MM.1S (cell line): ENCODE measurements at regions not wholly inside any gene's neighbourhood (a gene's known extent, or its start where the extent isn't known, plus 50 kb on each side); places are given as distances from the start of the nearest gene placed in this dataset.

Source experiments
- CTCF ChIP-seq: fragments of 300-600 bp; sonication (generic); IDR thresholded peaks from 2 replicates; pipeline ENCODE4 v1.5.1; 2016; ENCODE audit warnings: antibody characterized with exemption, low read length, mixed read lengths
- EZH2 ChIP-seq: fragments of 300-600 bp; sonication (generic); optimal IDR thresholded peaks from 2 replicates; pipeline ENCODE3; 2017; ENCODE audit warnings: low read depth, mild to moderate bottlenecking, antibody characterized with exemption, low read length, mixed read lengths

- no peak for TF ChIP-seq EZH2
- TF ChIP-seq CTCF: no peak
Observed at GRCh38 chr2:77737236-77737635, 215.1 kb upstream of the LRRTM4 start.
